ENCODE measurements at regions not wholly inside any gene's neighbourhood (a gene's known extent, or its start where the extent isn't known, plus 50 kb on each side); places are given as distances from the start of the nearest gene placed in this dataset.

GRCh38 chr6:112562301-112563231 is 215.4 kb downstream of the RFPL4B start:
- no peak for TF ChIP-seq CTCF (IDR thresholded peaks at IDR 0.05; ENCODE audit: low read depth, low read length, missing control alignments)
- H3K4me3 ChIP-seq (ENCODE audit: low read depth, low read length): no peak overlapping the region
- in situ Hi-C loops (cut with HindIII; ENCODE audit: low sequenced_read_pairs): no loop called here
- no peak for DNase-seq (ENCODE audit: low read depth)

GRCh38 chr6:112563368-112563767 is 216.2 kb downstream of the RFPL4B start:
- peak; percentile 84 for DNase-seq (ENCODE audit: low read depth)
- in situ Hi-C loops (cut with HindIII; ENCODE audit: low sequenced_read_pairs): no loop called here
- no peak overlapping the region for H3K4me3 ChIP-seq (ENCODE audit: low read depth, low read length)
- TF ChIP-seq CTCF (IDR thresholded peaks at IDR 0.05; ENCODE audit: low read depth, low read length, missing control alignments): no peak

GRCh38 chr6:112568066-112568465 is 220.9 kb downstream of the RFPL4B start:
- TF ChIP-seq CTCF (IDR thresholded peaks at IDR 0.05; ENCODE audit: low read depth, low read length, missing control alignments): no peak
- no peak overlapping the region for H3K4me3 ChIP-seq (ENCODE audit: low read depth, low read length)
- in situ Hi-C loops (cut with HindIII; ENCODE audit: low sequenced_read_pairs): no loop called here
- no peak for DNase-seq (ENCODE audit: low read depth)

GRCh38 chr6:112571488-112572270 is 224.5 kb downstream of the RFPL4B start:
- no peak overlapping the region for H3K4me3 ChIP-seq (ENCODE audit: low read depth, low read length)
- in situ Hi-C loops (cut with HindIII; ENCODE audit: low sequenced_read_pairs): no loop called here
- TF ChIP-seq CTCF (IDR thresholded peaks at IDR 0.05; ENCODE audit: low read depth, low read length, missing control alignments): no peak
- DNase-seq (ENCODE audit: low read depth): peak; percentile 89

- in situ Hi-C loops (cut with HindIII; ENCODE audit: low sequenced_read_pairs): no loop called here
- TF ChIP-seq CTCF (IDR thresholded peaks at IDR 0.05; ENCODE audit: low read depth, low read length, missing control alignments): no peak
- no peak for DNase-seq (ENCODE audit: low read depth)
- no peak overlapping the region for H3K4me3 ChIP-seq (ENCODE audit: low read depth, low read length)
Measured at GRCh38 chr6:112574190-112574589, 227.1 kb downstream of the RFPL4B start.

- in situ Hi-C loops (cut with HindIII; ENCODE audit: low sequenced_read_pairs): no loop called here
- TF ChIP-seq CTCF (IDR thresholded peaks at IDR 0.05; ENCODE audit: low read depth, low read length, missing control alignments): no peak
- no peak overlapping the region for H3K4me3 ChIP-seq (ENCODE audit: low read depth, low read length)
- no peak for DNase-seq (ENCODE audit: low read depth)
Measured at GRCh38 chr6:112575309-112575834, 228.2 kb downstream of the RFPL4B start.

Measured in astrocyte of the cerebellum (primary cell).